NOMO-1 (cell line): ENCODE measurements at regions not wholly inside any gene's neighbourhood (a gene's known extent, or its start where the extent isn't known, plus 50 kb on each side); places are given as distances from the start of the nearest gene placed in this dataset.

Source experiments
- DNase-seq, 2 experiments: peaks; one replicate each; lab custom pipeline; 2025; ENCODE audit not compliant: unreplicated experiment in 2 of 2; lab: John Stamatoyannopoulos, UW

DNA sequence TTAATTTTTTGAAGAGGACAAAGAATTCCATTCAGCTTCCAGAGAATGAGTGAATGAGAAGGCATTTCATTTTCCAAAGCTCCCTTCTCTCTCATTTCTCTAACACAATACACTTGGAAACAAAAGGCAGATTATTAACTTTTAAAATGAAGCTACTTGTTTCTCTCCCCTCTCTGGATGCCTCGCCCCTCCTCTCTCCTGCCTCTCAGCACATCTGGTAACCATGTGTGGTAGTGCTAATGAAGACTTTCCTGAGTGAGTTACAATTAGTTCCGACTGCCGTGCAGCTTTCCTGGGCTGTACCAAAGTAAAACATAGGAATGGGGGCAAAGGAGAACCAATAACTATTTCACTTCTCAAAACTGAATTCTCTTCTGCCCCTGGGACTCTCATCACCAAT lies 84.7 kb upstream of the SOX5 start:
- no peak for DNase-seq

DNA sequence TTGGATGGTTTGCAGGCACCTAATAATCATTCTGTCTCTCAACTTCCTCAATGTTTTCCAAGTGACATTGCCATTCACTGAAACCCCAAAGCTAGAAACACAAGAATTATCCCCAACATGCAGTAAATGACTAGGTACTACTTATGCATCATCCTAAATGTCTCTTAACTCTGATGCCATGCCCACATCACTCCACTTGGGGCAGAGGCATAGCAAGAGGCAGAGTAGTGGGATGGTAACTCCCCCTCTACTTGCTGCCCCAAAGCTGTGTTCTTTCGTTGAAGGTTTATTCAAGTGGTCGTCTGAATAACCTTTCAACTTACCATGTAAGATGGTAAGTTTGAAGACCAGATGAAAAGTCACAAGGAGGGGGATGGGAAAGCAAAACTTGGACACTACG lies 77.9 kb upstream of the SOX5 start:
- no peak for DNase-seq

DNA sequence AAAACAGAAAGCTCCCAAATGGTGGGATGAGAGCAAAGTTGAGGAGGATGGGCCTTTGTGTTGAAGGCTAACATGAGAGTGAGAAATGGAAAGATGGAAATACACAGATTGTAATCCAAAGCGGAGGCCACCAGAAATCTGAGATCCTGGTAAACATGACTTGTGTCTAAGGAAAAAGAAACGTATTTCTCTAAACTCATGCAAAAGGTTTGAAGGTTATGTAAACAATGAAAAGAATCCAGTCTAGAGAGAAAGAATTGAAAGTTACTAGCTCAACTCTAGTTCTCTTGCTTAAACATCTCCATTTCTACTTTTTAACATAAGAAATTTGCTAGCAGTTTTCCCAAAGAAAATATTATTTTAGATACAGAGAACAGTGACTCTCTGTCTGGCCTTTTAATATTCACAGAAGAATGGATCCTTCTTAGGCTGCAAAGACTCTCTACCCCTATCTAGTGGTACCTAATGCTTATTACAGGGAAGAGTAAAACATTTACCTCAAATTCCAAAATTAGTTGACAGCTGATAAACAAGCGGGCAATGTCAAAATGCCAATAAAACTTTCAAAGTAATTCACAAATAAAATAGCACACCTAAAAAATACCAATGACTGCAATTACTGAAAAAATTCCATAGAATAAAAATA lies 75.8 kb upstream of the SOX5 start:
- DNase-seq = no peak

DNA sequence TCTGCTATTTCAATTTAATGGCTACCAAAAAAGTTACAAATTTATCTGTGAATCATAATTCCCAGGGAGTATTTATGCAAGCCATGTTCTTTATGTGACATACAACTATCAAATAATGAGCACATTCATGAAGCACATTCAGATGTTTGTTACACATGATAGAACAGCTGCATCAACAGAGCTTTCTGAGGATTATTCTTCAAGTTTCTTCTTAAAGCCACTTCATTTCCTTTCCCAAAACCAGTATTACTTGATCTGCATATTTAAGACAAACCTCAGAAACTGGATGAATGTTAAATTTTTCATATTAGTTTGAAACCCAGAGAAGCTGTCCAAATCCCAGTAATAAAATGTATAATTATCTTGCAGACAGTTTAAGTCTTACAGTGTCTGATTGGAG lies 73.6 kb upstream of the SOX5 start:
- DNase-seq = no peak

- DNase-seq = no peak
Observed at GRCh38 chr12:24021164-24021502, 71.7 kb upstream of the SOX5 start.

GRCh38 chr12:24020397-24021163 lies 71.1 kb upstream of the SOX5 start:
- no peak for DNase-seq

DNA sequence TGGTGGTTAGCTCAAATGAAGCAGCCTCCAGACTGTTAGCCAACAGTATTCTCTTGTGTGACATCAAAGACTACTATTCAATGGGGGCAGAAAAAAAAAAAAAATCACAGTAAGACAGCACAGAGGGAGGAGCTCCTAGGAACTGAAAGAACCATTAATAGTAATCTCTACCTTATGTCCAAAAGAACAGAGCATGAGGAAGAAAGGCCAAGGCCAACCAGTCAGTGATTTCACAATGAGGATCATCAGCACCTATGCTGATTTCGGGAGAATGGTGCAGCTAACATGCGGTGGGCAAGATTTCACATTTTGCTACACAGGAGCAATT lies 66.3 kb upstream of the SOX5 start:
- no peak for DNase-seq

- no peak for DNase-seq
Observed at GRCh38 chr12:24014915-24015832, 65.7 kb upstream of the SOX5 start.

- DNase-seq = no peak
Observed at GRCh38 chr12:24014240-24014639, 64.8 kb upstream of the SOX5 start.

- DNase-seq = no peak
Observed at GRCh38 chr12:24012528-24012927, 63.1 kb upstream of the SOX5 start.

- no peak for DNase-seq
Observed at GRCh38 chr12:24011927-24012507, 62.5 kb upstream of the SOX5 start.

GRCh38 chr12:24008166-24008565 lies 58.7 kb upstream of the SOX5 start:
- DNase-seq = no peak
